SK-N-MC (cell line): ENCODE measurements at regions not wholly inside any gene's neighbourhood (a gene's known extent, or its start where the extent isn't known, plus 50 kb on each side); places are given as distances from the start of the nearest gene placed in this dataset.

Experiments
- EZH2 ChIP-seq: fragments of 200-600 bp; sonication (generic); IDR thresholded peaks from one replicate; pipeline ENCODE4 v1.6.1; 2017; ENCODE audit warnings: antibody characterized with exemption
- FOXP2 ChIP-seq: optimal IDR thresholded peaks from 2 replicates; pipeline ENCODE3; 2011; ENCODE audit warnings: mild to moderate bottlenecking, moderate library complexity; ENCODE audit not compliant: insufficient read depth; ENCODE audit errors: extremely low read length, control extremely low read depth
- POLR2AphosphoS5 ChIP-seq: IDR thresholded peaks from 2 replicates; pipeline ENCODE4 v1.6.1; 2012; ENCODE audit warnings: mild to moderate bottlenecking, low read depth, low read length, borderline replicate concordance

GRCh38 chr22:27477171-27477570 is 324.4 kb downstream of the MN1 start:
- TF ChIP-seq POLR2AphosphoS5 (no peak), EZH2 (no peak), FOXP2 (no peak)
